GM06990 (cell line): ENCODE measurements at regions not wholly inside any gene's neighbourhood (a gene's known extent, or its start where the extent isn't known, plus 50 kb on each side); places are given as distances from the start of the nearest gene placed in this dataset.

Experiments
- DNase-seq: peaks from one replicate; pipeline ENCODE4 v3.0.0-alpha.2; 2011; ENCODE audit not compliant: insufficient read length; ENCODE audit errors: extremely low read depth
- H3K27me3 ChIP-seq: replicated peaks from 2 replicates; pipeline ENCODE4 v1.6.0; 2011; ENCODE audit warnings: low read length; ENCODE audit not compliant: control insufficient read depth, insufficient read depth
- H3K36me3 ChIP-seq: 2 replicates; pipeline ENCODE4 v1.5.1; 2011; ENCODE audit warnings: low read length; ENCODE audit not compliant: control insufficient read depth, insufficient read depth
- H3K4me3 ChIP-seq: replicated peaks from 2 replicates; pipeline ENCODE4 v1.5.1; 2011; ENCODE audit warnings: low read depth, mild to moderate bottlenecking, control low read depth, low read length
- CTCF ChIP-seq: IDR thresholded peaks from 2 replicates; pipeline ENCODE4 v1.5.1; 2011; ENCODE audit warnings: low read length, control low read depth, mild to moderate bottlenecking, inconsistent platforms; ENCODE audit not compliant: insufficient read depth, poor library complexity, severe bottlenecking

- DNase-seq, result no peak
- H3K4me3 ChIP-seq, result no peak overlapping the region
- no peaks in the 10 kb centered on the region; the same call in 1 of the 2 replicates for H3K27me3 ChIP-seq
- H3K36me3 ChIP-seq, result no peaks in the 10 kb centered on the region
- TF ChIP-seq CTCF, result no peak
Observed at GRCh38 chr2:104416339-104417000, 437.4 kb upstream of the POU3F3 start.

DNA sequence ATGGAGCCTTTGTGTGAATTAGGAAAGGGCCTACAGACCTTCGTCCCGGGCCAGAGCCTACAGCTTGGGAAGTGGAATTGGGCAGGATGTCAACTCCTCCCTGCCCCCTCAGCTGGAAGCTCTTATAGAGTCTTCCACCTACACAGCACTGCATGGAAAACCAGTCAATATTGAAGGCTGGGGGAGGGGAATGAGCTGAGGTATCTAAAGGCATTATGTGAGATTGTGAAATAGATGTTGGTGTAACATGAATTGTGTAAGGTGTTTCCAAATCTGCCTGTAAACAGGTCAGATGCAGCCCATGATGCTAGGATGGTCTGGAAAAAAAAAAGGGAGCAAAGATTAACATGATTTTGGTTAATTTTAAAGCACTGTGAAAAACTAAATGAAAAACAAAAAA, 433.5 kb upstream of the POU3F3 start:
- DNase-seq, result no peak
- TF ChIP-seq CTCF, result no peak
- no peaks in the 10 kb centered on the region for H3K36me3 ChIP-seq
- H3K27me3 ChIP-seq, result no peaks in the 10 kb centered on the region; the same call in 1 of the 2 replicates
- no peak overlapping the region for H3K4me3 ChIP-seq

GRCh38 chr2:104420953-104421352, 433.0 kb upstream of the POU3F3 start:
- DNase-seq, result no peak
- no peak for TF ChIP-seq CTCF
- H3K27me3 ChIP-seq, result no peaks in the 10 kb centered on the region; the same call in 1 of the 2 replicates
- no peaks in the 10 kb centered on the region for H3K36me3 ChIP-seq
- H3K4me3 ChIP-seq, result no peak overlapping the region

DNA sequence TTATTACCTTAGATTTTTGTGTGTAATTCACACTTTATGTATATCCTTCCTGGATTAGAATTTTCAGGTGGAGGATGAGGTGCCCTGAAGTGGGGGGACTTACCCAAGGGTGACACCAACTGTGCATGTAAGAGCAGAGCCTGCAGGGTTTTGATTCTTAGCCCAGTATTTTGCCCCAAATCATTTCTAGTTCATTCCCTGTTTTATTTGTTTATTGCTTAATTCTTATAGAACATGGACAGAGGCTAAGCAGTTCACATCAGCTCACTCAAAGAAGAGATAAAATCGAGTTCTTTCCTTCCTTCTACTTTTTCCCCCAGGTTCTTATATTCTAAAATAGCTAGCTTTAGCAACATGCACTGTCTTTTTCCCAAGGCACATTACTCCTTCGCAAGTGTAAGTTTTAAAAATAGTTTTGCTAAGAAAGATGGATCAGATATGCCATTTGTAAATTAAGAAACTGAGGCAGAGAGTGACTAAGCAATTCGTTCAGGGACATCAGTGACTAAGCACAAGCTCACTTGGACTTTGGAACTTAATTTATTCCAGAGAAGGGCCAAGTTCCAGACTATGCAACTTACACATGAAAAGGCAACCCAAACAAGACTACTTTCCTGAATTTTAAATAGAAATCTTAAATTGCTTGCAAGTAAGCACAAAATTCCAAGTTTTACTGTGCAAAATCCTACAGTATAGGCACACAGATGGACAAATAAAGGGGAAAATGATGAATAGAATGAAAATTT, 427.9 kb upstream of the POU3F3 start:
- no peak overlapping the region for H3K4me3 ChIP-seq
- H3K36me3 ChIP-seq, result no peaks in the 10 kb centered on the region
- H3K27me3 ChIP-seq, result no peaks in the 10 kb centered on the region
- TF ChIP-seq CTCF, result no peak
- no peak for DNase-seq

- Histone ChIP-seq H3K27me3 (no peaks in the 10 kb centered on the region), H3K4me3 (no peak overlapping the region), H3K36me3 (no peaks in the 10 kb centered on the region)
- DNase-seq, result no peak
- no peak for TF ChIP-seq CTCF
Observed at GRCh38 chr2:104428155-104428554, 425.8 kb upstream of the POU3F3 start.
